ENCODE measurements at regions not wholly inside any gene's neighbourhood (a gene's known extent, or its start where the extent isn't known, plus 50 kb on each side); places are given as distances from the start of the nearest gene placed in this dataset.
"Not testable (repeated sequence)": the region's sequence is repeated elsewhere in the genome, so short reads cannot be mapped to it uniquely, and the experiment has no call there.

DNA sequence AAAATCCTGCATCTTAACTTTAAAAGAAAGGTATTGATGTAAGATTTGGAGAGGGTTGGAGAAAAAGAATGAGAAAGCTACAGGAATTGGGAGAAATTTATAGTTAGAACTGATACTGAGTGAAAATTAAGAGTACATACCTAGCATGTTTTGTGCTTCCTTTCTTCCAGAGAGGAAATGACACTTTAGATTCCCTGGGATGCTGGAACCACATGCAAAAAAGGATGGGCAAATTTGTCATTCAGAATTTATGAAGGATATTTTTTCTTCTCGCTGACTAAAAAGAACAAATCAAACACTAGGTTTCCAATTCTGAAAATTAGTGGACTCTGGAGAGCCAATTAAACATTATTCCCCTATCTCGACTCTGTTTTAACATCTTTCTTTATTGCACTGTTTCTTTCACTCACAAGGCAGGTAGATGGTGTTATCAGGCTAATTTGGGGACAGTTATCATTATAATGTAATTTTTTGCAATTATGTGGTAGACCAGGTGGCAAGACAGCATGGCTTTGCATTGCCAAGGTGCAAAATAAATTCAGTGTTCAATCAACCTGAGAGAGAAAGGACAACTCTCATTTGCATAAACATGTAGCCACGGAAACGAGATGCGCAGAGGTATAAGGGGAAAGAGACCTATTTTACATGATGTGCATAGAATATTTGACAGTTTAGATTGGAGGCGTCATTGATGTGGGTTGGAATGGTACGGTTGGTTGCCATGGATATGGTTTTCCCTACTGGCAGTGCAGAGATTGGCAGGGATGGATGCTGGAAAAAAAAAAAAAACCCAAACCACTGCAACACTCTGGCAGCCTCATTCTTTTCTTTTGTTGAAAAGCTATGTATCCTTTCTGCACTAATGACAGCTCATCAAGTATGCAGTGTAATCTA, 320.4 kb upstream of the CCNH start:
- DNase-seq = no peak

DNA sequence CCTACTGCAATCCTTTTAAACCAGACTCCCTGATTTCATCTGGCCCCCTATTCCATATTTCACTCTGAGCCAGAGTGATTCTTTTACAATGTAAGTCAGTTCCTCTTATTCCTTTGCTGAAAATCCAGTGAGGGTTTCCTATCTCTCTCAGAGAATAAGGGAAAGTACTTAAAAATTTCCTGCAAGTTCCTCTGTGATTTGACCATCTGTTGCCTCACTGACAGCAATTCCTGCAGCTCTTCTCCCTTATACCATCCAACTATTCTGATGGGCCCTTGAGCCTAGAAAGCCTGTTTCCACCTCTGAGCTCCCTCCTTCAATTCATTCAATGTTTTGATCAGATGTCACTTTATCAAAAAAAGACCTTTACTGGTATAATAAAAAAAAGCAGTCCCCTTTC, 317.1 kb upstream of the CCNH start:
- DNase-seq = no peak

DNA sequence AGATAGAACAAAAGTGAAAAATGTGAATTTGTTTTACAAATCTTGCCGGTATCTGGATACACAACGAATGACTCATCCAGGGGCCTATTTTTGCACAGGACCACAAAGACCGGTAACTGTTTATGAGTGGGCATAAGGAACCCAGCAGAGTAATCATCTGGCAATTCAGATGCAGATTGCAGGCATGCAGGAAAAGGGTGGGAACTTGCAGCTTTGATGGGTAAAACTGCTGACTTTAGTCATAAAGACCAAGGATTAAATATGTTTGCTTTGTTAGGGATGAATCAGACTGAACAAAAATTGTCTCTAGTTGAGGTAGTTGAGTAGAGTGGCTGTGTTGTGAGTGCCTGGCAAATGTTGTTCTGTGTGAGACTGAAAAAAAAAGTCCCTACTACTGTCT, 309.6 kb upstream of the CCNH start:
- DNase-seq = no peak

DNA sequence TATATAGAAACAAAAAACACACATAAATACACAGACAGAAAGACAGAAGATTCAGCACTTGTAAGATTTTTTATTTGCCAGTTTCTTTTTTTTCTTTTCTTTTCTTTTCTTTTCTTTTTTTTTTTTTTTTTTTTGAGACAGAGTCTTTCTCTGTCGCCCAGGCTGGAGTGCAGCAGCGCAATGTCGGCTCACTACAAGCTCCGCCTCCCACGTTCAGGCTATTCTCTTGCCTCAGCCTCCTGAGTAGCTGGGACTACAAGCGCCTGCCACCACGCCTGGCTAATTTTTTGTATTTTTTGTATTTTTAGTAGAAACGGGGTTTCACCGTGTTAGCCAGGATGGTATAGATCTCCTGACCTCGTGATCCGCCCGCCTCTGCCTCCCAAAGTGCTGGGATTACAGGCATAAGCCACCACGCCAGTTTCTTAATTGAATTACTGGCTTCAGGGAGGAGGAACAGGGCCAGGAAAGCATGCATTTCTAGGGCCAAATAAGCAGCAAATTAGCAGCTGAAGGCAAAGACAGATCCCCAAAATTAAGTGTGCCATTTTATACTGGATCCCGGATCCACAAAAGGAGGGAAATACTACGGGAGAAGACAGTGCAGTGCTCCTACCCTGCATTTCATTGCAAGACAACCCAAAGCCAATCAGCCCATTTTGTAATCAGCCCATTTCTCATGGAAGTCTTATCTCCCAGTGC, 305.6 kb upstream of the CCNH start:
- not testable (repeated sequence) for DNase-seq

DNA sequence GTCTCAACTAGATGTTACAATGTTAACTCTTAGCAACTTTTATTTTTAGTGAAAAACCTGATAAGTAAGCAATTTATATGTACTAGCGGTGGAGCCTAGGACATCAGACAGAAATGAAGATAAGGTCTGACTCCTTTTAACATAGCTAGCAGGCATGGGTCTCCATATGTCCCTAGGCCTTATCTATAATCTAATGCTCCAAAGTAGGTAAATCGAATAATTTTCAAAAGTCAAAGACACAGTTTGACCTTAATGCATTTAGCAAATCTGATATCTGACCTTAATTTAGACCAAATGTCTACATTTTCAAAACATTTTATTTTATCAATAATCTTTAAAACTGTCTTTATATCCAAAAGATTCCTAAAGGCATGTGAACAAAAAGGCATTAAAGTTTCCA, 305.0 kb upstream of the CCNH start:
- DNase-seq = no peak

GRCh38 chr5:87705876-87706275, 293.1 kb upstream of the CCNH start:
- no peak for DNase-seq

DNA sequence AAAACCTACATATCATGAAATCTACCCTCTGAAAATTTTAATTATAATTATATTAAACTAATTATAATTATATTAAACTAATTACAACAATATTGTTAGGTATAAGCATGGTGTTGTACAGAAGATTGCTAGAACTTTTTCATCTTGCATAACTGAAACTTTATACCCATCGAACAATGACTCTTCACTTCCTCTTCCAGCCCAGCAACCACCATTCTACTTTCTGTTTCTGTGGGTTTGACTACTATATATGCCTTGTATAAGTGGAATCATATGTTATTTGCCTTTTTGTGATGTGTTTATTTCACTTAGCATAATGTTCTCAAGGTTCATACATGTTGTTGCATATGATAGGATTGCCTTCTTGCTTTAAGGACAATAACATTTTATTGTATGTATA, 274.2 kb upstream of the CCNH start:
- DNase-seq = no peak

GRCh38 chr5:87686018-87686417, 273.3 kb upstream of the CCNH start:
- DNase-seq = no peak

DNA sequence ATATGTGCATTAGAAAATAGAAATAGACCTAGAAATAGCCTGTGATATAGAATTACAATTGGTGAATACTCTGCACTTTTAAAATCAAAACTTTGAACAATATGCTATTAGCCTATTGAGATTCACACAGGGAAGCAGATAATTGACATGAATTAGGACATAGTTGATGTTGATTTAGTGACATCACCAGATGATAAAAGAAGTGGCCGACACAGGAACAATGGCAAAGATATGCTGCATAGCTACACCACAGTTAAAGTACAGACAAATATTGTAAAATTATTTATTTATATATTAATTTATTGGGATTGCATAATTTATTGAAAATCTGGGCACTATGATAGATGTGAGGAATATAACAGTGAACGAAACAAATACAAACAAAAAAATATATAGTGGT, 261.5 kb upstream of the CCNH start:
- DNase-seq = no peak

DNA sequence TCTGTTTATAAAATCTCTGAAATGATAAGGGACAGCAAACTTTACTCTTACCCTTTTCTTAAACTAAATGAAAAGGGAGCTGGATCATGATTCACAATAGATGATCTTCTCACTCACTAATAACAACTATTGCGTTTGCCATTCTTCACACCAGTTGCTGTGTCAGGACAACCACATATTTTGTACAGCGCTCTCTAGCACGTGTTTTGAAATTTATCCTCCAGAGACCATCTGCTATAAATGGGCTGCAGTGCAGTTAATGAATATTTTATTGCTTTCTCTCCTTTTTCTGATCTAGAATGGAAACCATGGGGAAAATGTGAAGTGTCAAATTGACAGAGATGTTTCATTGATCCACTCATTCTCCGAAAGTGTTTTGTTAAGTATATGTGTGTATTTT, 258.4 kb upstream of the CCNH start:
- no peak for DNase-seq

GRCh38 chr5:87665166-87665565, 252.4 kb upstream of the CCNH start:
- no peak for DNase-seq

GRCh38 chr5:87661784-87662566, 249.2 kb upstream of the CCNH start:
- no peak for DNase-seq

DNA sequence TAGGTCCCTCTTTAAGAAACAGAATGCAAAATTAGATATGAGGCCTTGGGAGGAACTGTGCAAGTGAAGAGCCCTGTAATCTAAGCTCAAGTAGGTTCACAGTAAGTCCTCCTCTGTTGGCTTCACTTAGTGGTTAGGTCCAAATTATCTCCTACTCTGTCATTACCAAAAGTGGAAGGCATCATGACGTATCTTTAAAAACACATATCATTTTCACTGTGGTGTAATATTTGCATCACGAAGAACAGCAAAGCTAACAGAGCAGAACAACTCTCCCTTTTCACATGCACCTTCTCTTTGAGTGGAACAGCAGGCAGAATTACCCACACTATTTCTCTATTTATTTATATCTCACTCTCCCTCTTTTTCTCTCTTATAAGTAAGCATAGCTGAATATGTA, 240.5 kb upstream of the CCNH start:
- DNase-seq = no peak

DNA sequence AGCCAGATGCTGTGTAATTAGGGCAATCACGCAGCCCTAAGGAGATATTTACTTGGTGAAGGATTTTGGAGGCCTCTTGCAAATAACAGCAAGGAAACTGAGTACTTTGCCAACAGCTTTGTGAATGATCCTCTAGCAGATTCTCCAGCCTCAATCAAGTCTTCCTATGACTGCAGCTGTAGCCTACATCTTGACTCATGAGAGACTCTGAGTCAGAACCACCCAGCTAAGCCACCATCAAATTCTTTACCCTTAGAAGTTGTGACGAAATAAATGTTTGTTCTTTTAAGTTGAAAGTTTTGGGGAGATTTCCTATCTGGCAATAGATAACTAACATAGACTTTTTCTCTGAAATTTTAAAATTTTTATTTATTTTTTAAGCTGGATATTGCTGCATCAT, 237.6 kb upstream of the CCNH start:
- DNase-seq = no peak

GRCh38 chr5:87649455-87649854, 236.7 kb upstream of the CCNH start:
- no peak for DNase-seq

DNA sequence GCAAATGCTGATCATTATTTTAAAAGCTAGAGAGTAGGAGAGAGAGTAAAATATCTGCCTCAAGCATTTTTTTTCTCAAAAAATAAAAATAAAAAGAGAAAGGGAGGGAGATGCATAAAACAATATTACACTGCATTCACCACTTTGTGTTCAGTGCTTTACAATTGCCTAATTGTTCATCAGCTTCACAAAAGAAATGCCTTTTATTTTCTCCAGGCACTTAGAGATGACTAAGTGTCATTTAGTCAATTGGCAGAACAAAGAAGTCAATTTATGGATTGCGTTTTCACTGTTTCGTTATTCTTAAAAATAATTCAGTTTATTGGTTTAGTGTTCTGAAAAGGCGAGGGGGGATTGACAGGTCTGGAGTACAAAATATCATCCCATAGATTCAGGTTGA, 232.5 kb upstream of the CCNH start:
- no peak for DNase-seq

- no peak for DNase-seq
Observed at GRCh38 chr5:87640902-87641301, 228.2 kb upstream of the CCNH start.

DNA sequence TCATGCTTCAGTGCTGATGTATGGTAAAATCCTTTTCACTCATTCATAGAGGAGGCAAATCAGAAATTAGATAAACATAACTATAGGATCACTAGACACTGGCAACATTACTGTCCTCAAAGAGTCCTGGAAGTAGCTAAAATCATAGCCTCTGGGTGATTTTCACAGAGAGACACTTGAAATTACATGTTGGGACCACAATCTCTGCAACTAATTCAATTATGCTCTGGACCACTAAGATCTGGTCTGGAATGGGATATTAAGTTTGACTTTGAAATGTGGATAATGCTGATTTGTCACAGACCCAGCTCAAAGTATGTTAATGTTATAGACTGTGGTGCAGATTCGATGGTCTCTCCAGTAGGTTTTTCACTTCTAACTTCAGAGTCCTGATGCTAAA, 214.6 kb upstream of the CCNH start:
- DNase-seq = no peak

- DNase-seq = no peak
Observed at GRCh38 chr5:87608385-87608784, 195.7 kb upstream of the CCNH start.

DNA sequence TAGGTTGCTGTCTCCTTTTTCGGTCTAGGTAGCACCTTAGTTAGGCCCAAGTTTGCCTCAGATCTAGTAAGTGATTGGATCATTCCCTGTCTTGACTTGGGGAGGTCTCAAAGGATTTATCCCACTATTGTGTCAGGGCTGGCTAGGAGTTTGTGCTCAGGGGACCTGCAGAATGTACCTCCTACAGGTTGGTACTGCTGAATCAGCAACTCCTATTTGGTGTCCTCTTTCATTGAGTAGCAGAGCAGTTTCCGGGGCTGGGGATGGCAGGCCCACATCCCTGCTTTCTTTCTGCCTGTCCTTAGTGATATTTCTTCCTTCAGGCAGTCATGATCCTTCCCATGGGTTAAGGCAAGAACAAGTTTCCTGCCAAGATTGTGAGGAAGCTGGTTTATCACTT, 192.9 kb upstream of the CCNH start:
- no peak for DNase-seq

- no peak for DNase-seq
Observed at GRCh38 chr5:87599778-87600177, 187.0 kb upstream of the CCNH start.

DNA sequence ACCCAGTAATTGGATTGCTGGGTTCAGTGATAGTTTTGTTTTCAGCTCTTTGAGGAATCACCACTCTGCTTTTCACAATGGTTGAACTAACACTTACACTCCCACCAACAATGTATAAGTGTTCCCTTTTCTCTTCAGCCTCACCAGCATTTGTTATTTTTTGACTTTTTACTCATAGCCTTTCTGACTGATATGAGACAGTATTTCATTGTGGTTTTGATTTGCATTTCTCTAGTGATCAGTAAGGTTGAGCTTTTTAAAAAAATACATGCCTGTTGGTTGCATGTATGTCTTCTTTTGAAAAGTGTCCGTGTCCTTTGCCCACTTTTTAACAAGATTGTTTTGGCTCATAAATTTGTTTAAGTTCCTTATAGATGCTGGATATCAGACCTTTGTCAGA, 185.7 kb upstream of the CCNH start:
- no peak for DNase-seq

- DNase-seq = no peak
Observed at GRCh38 chr5:87594566-87594965, 181.8 kb upstream of the CCNH start.

- no peak for DNase-seq
Observed at GRCh38 chr5:87589587-87589986, 176.9 kb upstream of the CCNH start.

Data from CD4-positive, alpha-beta T cell treated with Interleukin-1 beta for 1 hour (primary cell).